GM19324 (cell line): ENCODE measurements at regions not wholly inside any gene's neighbourhood (a gene's known extent, or its start where the extent isn't known, plus 50 kb on each side); places are given as distances from the start of the nearest gene placed in this dataset.

Source experiments
- ATAC-seq: cut with Tn5 transposase; IDR thresholded peaks from one replicate; pipeline ENCODE4 v1.9.1; 2021; ENCODE audit warnings: mild to moderate bottlenecking, moderate library complexity; ENCODE audit not compliant: unreplicated experiment, low FRiP score

DNA sequence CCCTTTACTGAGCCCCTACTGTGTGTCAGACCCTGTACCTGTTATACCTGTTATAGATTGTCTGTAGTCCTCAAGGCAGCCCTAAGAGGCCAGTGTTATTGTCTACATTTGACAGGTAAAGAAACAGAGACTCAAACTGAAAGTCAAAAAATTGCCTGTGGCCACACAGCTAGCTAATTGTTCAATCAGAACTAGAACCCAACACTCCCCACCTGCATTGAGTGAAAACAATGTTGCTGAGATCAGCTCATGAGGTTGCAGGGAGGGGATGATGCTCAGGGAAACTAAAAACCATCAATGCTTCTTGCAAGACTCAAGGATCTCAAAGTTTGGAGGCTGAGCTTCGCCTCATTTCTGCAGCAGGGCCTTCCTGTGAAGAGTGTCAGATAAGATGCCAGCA, 109.5 kb upstream of the LMO4 start:
- no peak for ATAC-seq

DNA sequence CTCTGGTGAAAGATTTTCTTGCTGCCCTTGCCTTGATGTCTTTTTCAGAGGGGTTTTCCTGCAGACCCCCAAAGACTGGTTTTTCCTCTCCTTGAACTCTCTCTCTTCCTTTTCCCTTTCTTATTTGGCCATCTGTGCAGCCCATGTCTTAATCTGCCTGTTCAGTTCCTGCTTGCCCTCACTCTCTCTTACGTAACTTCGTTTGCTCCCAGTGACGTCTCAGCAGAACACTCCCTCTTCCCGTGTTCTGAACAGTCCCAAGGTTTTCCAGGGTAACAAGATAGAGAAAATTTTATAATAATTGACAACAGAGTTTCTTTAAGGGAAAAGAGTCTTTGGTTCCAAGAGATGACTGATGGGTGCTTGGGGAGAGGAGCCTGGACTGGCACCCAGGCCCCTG, 109.1 kb upstream of the LMO4 start:
- ATAC-seq, result no peak

DNA sequence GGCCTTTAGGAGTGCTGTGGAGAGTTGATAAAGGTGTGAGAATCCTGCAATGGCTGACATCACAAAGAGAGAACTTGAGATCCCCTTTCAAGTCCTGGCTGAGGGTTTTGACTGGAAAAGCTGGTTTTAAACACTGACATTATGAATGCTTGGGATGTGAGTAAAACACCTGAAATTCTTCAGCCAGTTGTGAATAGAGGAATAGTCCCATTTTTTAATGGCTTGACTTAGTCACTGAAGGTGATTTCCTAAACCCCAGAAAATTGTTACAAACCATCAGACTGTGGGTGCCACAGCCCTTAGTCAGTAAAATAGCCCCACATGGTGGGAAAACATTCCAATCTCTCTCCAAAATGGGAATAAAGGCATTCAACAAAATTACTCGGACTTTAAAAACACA, 107.7 kb upstream of the LMO4 start:
- no peak for ATAC-seq

DNA sequence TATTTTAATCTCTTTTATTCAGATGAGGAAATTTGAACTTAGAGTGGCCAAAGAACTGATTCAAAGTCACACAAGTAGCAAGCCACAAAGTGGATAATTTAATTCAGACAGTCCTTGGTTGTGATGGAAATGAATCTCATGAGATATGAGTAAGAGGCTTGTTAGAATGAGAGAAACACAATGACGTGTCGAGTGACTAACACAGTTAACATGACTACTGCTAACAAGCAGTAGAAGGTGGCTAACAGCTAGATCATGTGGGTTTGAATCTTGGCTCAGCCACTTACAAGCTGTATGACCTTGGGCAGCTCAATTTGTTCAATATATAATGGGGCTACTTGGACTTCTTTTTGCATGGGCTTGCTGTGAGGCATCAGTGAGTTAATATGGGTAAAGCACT, 104.5 kb upstream of the LMO4 start:
- no peak for ATAC-seq

DNA sequence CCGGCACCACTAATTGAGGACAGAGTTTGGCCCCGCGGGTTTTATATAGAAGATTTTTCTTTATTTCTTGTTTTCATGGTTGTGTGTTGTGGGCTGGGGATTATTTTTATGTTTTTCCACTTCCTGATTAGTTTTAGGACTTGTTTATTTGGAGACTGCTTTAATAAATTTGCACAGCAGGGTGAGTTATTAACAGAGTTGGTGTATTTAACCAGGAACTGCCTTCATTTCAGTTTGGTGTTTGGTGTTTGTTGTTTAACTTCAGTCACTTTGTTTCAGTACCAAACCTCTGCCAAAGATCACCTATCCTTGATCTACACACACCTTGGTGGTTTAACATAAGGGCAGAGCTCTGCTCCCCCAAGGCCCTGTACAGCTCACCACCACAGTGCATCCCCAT, 103.5 kb upstream of the LMO4 start:
- no peak for ATAC-seq

DNA sequence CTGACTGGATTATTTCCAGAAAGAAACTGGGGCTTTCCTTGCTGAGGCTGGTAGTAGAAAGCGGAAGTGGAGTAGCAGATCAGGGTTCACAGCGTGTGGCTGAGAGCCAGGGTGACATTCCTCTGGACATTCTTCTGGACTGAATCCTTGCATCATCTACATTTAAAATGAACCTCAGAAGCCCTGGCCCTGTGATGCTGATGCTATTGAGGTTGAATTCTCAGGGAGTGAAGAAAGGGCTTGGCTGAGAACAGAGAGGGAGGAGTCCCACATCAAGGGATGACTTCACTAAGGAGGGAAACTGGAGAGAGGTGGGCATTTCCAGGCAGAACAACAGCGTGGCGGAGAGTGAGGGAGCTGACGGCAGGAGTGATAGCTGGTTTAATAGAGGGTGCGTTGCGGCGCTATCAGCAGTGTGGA, 102.3 kb upstream of the LMO4 start:
- ATAC-seq, result peak; percentile 34

DNA sequence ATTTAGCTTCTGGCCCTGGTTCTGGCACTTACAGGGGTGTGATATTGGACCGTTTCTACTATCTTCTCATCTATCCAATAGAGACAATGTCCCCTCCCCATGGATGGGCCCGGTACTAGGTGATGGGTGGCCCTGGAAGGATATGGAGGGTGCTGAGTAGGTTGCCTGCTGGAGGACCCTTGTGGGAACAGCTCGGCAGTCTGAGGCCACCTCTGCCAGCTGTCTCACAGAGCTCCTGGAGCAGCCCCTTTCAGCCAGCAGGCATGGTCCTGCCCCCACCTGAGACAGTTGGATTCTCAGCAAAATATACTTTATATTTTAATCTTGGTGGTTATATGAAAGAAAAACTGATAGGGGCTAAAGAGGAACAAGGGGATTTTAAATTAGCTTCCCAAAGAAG, 101.0 kb upstream of the LMO4 start:
- no peak for ATAC-seq

DNA sequence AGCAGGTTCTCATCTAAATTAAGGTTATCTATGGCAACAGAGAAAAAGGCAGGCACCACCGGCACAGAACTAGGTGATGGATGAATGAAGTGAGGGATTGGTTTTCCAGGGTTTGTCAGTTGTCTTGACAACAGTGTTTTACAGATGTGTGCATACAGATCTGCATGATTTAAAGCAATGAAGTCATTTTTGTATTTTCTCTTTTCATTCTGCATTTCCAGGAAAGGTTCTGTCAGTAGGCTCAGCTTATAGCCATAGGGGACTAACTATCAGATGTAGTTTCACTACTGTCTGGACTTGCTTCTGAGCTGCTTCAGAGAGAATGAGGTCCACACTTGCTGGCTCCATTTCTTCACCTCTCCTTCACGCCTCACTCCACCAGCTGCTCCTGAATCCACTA, 98.2 kb upstream of the LMO4 start:
- no peak for ATAC-seq

DNA sequence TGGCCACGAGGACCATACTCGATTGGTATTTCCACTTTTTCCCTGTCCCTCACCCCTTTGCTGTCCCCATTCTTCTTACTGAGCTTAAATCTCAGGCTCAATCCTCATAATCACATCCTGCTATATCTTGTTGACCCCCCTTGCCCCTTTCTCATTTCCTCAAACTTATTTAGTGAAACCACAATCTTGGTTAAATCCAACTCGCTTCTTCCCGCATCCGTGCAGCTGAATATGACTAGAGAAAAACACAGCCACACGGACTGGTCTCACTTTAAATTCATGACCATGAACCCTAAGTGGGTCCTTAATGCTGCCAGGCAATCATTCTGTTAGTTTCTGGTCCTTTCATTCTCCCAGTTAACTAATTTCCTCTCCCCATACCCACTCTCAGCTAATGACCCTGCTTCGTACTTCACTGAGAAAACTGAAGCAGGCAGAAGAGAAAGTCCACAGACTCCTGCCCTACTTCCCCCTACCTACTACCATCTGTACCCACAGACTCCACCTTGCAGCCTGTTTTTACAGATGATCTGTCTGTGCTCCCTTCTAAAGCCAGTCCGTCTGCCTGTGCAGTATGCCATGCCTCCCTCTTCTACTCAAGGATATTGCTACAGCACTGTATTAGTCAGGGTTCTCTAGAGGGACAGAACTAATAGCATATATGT, 96.8 kb upstream of the LMO4 start:
- no peak for ATAC-seq

DNA sequence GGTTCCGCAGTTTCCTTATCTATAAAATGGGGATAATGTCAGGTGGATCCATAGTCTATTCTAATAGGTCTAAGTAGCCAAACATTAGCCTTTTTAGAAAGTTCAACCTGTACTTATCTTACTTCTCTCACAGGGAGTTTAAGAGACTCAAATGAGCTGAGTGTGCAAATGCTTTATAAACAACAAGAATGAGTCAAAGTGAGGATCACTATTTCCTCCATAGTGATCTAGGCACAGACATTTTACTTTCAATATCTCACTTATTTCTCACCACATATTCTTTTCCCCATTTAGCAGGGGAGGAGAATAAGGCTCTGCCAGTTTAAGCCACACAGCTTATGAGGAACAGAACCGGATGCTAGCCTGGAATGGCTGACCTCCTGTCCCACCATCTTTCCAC, 92.1 kb upstream of the LMO4 start:
- ATAC-seq, result no peak

DNA sequence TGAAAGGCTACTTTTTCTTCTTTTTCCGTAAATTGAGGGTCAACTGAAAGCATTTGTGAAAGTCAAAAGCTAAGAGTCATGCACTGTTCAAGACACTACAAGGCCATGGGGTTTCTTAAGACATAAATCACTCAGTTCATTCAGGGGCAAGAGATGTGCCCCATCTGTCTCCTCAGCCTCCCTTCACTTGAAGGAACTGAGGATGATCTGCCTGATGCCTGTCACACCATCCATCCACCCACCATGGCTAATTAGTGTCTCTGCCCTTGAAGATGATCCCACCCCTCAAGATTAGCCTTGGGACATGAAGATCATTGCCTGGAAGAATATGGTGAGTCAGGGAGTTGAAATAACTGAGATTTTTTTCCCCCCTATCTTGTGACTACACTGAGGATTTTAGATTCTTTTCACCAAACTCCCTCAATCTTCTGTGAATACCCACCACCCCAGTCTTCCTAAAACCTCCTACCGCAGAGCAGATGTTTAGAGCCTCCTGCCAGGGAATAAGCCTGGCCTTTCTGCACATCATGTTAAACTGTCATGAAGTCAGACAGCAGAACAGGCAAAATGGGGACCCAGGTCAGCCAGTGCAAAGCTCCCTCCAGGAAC, 88.6 kb upstream of the LMO4 start:
- no peak for ATAC-seq

DNA sequence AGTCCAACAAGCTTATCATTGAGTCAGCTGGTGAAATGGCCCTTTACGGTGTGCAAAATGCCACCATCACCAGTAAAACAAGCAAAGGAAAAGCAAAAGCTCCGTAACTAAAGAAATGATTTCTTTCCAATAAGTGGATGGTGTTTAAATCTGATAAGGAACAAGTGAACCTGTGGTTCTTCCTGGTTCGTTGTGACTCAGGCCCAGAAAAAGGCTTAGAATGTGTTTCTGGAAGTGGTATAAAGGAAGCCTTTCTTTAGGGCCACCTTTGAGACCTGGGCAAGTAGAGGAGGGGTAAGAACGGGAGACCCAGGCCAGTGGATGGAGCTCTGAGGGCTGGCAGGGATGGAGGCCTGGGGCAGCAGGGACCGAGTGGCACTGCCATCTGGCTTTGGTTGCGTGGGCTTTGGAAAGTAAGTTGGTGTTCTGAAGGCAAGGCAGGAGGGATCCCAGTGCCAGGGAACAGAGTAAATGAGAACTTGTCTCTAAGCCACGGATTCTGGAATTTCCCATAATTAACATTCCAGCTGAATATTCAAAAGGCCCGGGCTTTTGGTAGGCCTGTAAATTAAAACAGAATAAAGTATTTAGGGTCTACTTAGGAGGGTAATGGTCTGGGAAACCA, 87.9 kb upstream of the LMO4 start:
- ATAC-seq, result no peak

DNA sequence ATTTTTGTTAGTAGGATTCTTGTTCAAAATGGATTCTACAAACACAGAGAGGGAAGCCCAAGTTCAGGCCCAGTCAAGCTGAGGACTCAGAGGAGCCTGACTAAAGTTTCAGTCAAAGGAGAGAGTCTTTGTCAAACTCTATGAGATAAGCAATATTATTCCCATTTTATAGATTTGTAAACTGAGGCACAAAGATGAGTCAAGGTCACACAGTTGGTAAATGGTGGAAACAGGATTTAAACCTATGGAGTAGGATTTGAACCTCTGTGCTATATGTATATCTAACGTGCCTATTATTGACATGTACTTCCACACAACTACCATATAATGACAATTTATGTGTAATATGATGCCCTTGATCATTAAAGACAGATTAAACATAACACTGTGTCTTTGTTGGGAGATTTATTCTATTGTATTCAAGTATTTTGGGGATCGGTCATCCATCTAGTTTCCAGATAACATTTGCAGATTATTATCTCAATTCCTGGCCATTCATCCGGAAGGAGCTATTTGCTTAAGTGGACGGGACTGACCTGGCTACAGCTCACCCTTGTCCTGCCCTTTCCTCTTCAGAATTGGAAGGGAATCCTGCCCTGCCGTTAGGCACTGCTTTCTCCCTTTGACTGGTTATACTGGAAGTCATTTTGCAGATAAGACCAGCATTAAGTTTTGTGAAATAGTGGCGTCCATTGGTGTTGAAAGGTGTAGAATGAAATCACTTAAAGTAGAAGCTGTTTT, 86.1 kb upstream of the LMO4 start:
- ATAC-seq, result no peak

DNA sequence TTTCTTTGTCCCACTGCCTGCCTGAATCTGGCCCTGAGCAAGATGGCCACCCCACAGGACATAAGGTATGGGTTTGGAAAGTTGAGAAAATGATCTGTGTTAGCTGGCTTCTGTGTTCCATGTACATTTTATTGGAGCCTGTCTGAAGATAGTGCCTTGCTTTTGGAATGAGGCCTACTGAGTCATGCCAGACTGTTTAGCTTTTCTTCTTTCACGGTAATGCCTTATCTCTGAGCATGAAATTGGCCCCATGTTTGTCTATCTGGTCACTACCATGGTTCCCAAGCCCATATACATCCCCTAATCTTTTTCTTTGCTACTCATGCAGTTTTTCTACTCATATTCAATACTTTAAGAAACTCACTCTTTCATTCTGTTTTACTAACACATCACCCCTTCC, 85.1 kb upstream of the LMO4 start:
- no peak for ATAC-seq

DNA sequence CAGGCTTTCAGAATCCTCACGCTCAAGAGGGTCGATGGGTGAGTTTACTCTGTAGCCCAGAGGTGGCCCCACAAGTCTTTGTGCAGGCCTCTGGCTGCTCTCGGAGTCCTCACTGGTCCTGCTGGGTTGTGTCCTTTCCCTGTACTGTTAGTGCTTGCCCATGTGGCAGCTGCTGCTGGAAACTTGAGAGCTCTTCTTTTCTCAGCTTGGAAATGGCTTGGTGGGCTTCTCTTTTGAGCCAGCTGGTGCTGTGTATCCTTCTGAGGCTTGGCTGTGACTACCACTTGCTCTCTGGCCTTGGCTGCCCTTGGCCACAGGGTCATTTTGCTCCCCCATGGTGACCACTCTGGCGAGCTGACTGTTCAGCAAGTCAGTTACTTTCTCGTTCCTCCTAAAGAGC, 82.2 kb upstream of the LMO4 start:
- no peak for ATAC-seq

DNA sequence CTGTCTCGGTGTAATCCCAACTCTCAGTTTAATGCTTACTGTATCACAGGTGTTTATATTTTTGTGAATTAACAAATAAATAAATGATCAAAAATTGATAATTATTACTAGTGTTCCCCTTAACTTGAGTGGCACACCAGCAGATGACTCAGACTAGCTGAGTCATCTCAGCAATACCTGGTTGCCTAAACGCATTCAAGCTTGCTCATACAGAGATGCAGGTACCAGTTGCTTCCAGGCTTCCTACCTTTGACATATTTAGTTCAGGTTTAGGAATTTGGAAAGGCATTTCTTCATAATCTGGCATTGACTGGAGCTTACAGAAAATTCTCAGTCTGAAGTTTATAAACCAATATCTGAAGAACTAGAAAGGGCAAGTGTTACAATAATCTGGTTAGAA, 78.9 kb upstream of the LMO4 start:
- ATAC-seq, result no peak

DNA sequence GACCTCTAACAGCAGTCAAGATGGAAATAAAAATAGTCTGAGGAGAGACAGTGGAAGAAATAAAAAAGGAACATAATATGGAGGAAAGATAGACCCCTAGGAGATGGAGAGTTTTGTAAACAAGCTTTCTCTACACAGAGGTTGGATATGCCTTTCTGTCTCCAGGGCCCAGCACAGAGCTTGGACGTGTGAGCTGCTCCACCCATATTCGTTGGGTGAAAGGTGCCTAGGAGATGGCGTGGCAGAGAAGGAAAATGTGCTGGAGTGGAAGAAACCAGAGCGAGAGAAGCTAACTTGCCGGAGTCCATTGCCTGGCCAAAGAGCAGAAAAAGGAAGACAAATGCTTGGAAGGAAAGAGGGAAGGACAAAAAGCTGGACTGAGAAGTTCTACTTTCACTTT, 78.3 kb upstream of the LMO4 start:
- no peak for ATAC-seq

DNA sequence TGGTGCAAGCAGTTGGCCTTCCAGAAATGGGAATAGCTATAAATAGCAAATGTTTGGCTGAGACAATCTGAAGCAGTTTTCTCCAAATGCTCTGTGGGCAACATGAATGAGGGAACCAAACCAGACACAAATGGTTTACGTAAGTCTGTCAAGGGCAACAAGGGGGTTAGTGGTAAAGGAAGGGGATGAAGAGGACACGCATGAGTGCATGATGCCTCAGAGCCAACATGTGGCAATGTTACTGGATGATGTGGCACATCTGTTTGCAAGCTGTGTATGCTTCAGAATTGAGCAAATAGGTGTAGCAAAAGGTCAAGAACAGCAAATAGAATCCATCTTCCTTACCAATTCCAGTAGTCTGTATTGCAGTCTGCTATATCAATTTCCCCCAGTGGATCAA, 76.3 kb upstream of the LMO4 start:
- ATAC-seq, result no peak

DNA sequence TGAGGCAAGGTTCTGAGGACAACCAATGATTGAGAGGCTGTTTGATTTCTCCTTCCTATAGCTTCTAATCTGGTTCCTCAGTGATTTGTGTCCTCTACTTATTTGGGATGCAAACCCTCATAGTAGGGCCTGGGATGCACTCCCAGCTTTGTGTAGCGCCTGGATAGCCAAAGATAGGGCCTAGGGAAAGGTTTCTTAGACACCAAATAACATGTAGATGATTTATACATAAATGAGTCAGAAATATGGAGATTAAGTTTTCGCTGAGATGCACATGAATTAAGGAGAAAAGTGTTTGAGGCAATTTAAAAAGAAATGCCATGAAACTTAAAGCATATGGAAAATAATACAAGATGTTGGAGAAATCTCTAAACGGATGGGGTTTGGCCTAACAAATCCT, 66.0 kb upstream of the LMO4 start:
- no peak for ATAC-seq

DNA sequence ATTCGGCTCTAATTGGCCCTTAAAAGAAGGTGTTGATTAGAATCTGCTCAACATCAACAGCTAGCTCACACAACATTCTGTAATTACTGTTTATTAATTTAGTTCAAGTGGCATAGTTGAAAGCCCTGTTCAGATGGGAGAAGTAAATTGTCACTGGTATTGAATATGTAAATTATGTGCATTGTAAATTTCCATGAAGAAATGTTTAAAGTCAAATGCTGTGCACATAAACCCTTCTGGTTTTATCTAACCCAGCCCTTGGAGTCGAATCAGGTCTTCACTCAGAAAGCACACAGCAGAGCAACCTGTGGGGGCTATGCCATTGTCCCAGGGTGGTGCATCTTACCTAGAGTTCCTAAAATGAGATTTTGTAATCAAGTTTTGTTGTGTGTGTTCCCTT, 65.4 kb upstream of the LMO4 start:
- ATAC-seq, result no peak

DNA sequence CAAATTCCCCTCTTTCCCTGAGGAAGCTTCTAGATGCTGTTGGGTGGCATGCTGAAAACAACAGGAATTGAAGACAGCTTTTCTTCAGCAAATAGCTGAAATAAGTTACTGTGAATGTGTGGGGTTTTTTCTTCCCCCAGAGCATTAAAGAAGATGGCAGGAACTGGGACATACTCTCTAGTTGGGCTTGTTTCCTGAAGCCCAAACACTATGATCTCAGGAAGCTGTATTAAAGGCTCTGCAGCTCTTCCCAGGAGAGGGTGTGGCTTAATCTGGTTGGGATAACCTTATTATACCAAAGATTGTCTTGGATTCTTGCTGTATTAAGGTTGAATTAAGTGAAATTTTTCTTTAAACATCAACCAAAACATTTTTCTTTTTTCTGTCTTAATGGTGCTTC, 64.9 kb upstream of the LMO4 start:
- no peak for ATAC-seq

DNA sequence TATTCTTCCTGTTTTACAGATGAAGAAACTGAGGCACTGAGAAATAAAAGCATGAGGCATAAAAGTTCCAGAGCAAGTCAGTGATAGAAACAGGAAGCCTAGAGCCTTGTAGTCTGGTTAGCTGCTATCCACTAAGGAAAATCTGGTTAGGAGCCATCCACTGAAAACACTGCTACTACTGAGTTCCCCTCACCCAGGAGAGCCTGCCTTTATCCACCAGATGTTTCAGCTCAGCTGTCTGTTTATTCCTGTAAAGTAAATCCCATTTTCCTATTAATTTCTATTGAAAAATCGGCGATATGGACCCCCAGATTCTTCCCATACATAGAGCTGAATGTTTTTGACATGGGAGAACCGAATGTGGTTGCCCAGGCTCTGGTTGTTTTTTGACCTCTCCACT, 63.7 kb upstream of the LMO4 start:
- no peak for ATAC-seq
